ENCODE measurements at regions not wholly inside any gene's neighbourhood (a gene's known extent, or its start where the extent isn't known, plus 50 kb on each side); places are given as distances from the start of the nearest gene placed in this dataset.

DNA sequence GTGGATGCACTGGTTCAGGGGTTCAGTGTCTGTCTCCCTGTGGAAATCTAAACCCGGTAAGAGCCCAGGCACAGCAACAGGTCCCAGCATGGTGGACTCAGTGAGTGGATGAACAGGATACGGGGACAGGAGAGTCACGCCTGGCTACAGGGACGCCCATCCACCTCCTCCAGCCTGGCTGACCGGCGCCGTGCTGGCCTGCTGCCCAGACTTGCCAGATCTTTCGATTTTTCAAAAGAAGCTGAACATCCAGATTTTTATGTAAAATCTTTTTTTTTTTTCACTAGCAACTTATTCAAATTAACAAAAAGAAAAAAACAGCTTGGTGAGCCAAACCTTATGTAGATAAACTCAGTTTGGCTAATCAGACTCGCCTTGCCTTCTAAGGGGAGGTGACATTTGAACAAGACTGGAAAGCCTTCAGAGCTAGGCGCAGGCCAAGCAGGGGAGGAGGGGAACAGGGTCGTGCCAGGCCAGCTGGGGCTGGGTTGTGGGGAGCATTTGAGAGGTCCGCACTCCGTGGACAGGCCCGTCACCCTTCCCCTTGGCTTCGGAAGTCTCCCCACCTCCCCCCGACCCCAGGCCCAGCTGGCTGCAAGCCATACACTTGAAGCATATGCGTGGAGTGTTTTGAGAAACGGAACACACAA lies 87.8 kb upstream of the NCOR2 start:
- Histone ChIP-seq H3K4me3 (ENCODE audit: low read depth in 1 of 3, low read length in 3 of 3) (no peak overlapping the region), H3K27ac (ENCODE audit: low read depth in 1 of 3, low read length in 2 of 3) (peak overlapping the region in 2 of 3 donors; percentile 43 to 71), H3K9me3 (ENCODE audit: control insufficient read depth in 2 of 2, insufficient read depth in 1 of 2, low read depth in 1 of 2, low read length in 1 of 2) (peaks cover 0 to 2% of the 10 kb centered on the region in 2 donors), H3K4me1 (ENCODE audit: control insufficient read depth in 3 of 3, insufficient read depth in 2 of 3, low read depth in 1 of 3, low read length in 2 of 3) (peaks cover 0 to 9% (median 0%) of the 10 kb centered on the region in 3 donors), H3K36me3 (ENCODE audit: control insufficient read depth in 3 of 3, insufficient read depth in 2 of 3, low read depth in 1 of 3, low read length in 3 of 3) (no peaks in the 10 kb centered on the region), H3K27me3 (ENCODE audit: control insufficient read depth in 3 of 3, insufficient read depth in 3 of 3, low read length in 3 of 3) (no peaks in the 10 kb centered on the region)
- DNase-seq (no peak), FAIRE-seq (no peak)
- WGBS, 3 donors, result 46 to 61% (median 55%) methylated on average over 18 of the region's 18 CpGs

DNA sequence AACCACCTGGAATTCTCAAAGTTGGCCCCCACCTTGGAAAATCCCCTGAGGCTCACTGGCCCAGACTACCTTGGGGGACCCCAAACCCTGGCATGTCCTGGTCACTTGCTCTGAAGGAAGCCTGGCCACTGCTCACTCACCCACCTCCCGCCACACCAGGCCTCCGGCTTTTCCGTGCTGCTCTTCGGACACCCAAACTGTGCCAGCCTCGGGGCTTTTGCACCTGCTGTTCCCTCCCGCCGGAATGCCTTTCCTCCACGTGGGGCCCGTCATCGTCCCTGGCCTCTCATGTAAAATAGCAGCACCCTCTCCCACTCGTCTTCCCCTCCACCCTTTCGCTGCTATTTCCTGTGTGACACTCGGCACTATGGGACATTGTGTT lies 87.2 kb upstream of the NCOR2 start:
- H3K4me3 ChIP-seq (ENCODE audit: low read depth in 1 of 3, low read length in 3 of 3), result no peak overlapping the region
- H3K27me3 ChIP-seq (ENCODE audit: control insufficient read depth in 3 of 3, insufficient read depth in 3 of 3, low read length in 3 of 3), result no peaks in the 10 kb centered on the region
- DNase-seq, result no peak
- 61 to 76% (median 76%) methylated on average over 13 of the region's 13 CpGs for WGBS, 3 donors
- H3K36me3 ChIP-seq (ENCODE audit: control insufficient read depth in 3 of 3, insufficient read depth in 2 of 3, low read depth in 1 of 3, low read length in 3 of 3), result no peaks in the 10 kb centered on the region
- peaks cover 0 to 9% (median 0%) of the 10 kb centered on the region in 3 donors for H3K4me1 ChIP-seq (ENCODE audit: control insufficient read depth in 3 of 3, insufficient read depth in 2 of 3, low read depth in 1 of 3, low read length in 2 of 3)
- H3K9me3 ChIP-seq (ENCODE audit: control insufficient read depth in 2 of 2, insufficient read depth in 1 of 2, low read depth in 1 of 2, low read length in 1 of 2), result peaks cover 0 to 4% of the 10 kb centered on the region in 2 donors
- no peak for FAIRE-seq
- peak overlapping the region in 2 of 3 donors; percentile 43 to 71 for H3K27ac ChIP-seq (ENCODE audit: low read depth in 1 of 3, low read length in 2 of 3)

DNA sequence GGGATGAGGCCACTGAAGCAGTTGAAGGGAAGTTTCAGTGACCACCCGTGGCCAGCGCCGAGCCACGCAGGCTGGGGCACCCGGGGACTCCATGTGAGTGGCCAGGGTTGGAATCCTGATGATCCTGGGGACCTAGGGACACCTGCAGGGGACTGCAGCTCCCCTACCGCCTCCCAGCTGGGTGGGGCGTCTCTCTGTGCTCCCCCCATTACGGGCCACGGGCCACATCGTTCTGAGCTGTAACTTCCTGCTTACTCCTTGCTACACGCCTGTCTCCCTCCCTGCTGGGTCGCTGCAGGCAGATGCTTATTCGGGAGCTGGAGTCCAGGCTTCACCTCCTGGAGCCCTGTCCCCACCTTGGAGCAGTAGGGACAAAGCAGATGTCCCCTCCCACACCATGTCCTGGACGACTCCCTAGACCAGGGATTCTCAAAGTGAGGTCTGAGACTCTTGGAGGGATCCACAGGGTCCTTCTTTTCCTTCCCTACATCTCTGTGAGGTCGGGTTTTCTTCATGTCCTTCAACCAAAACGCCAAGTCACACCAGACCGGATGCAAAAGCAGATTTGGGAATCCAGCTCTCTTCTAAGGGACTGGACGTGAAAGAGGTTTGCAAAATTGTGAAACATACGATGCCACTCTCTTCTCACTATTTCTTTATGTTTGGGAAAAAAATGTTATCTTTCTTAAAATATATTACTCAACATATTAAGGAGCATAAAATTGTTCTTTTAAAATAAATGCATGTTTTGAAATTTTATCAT lies 85.9 kb upstream of the NCOR2 start:
- Histone ChIP-seq H3K4me3 (ENCODE audit: low read depth in 1 of 3, low read length in 3 of 3) (no peak overlapping the region), H3K27ac (ENCODE audit: low read depth in 1 of 3, low read length in 2 of 3) (peak overlapping the region in 1 of 3 donors; percentile 10), H3K36me3 (ENCODE audit: control insufficient read depth in 3 of 3, insufficient read depth in 2 of 3, low read depth in 1 of 3, low read length in 3 of 3) (no peaks in the 10 kb centered on the region), H3K9me3 (ENCODE audit: control insufficient read depth in 2 of 2, insufficient read depth in 1 of 2, low read depth in 1 of 2, low read length in 1 of 2) (peaks cover 0 to 17% of the 10 kb centered on the region in 2 donors), H3K4me1 (ENCODE audit: control insufficient read depth in 3 of 3, insufficient read depth in 2 of 3, low read depth in 1 of 3, low read length in 2 of 3) (peaks cover 0 to 9% (median 0%) of the 10 kb centered on the region in 3 donors), H3K27me3 (ENCODE audit: control insufficient read depth in 3 of 3, insufficient read depth in 3 of 3, low read length in 3 of 3) (no peaks in the 10 kb centered on the region)
- no peak for FAIRE-seq
- no peak for DNase-seq
- 38 to 51% (median 46%) methylated on average over 14 to 19 of the region's 19 CpGs for WGBS, 3 donors

DNA sequence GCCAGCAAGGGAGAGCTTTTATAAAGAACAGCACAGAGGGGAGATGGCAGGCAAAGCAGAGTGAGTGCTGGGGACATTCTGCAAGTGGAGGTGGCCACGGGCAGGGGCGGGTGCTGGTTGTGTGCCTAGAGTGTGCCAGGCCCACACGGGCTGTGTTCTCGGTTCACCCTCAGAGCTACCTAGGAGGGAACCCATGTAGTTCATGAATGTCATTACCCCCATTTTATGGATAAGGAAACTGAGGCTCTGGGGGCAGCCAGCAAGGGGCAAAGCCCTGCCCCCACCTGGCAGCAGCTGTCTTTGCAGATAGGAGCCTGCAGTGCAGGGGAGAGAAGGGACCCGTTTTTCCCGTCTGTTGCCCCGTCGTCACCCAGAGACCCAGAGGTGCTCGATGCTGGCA lies 85.2 kb upstream of the NCOR2 start:
- H3K4me3 ChIP-seq (ENCODE audit: low read depth in 1 of 3, low read length in 3 of 3), result no peak overlapping the region
- H3K36me3 ChIP-seq (ENCODE audit: control insufficient read depth in 3 of 3, insufficient read depth in 2 of 3, low read depth in 1 of 3, low read length in 3 of 3), result no peaks in the 10 kb centered on the region
- H3K9me3 ChIP-seq (ENCODE audit: control insufficient read depth in 2 of 2, insufficient read depth in 1 of 2, low read depth in 1 of 2, low read length in 1 of 2), result peaks cover 0 to 20% of the 10 kb centered on the region in 2 donors
- no peak overlapping the region for H3K27ac ChIP-seq (ENCODE audit: low read depth in 1 of 3, low read length in 2 of 3)
- no peak for DNase-seq
- FAIRE-seq, result no peak
- H3K27me3 ChIP-seq (ENCODE audit: control insufficient read depth in 3 of 3, insufficient read depth in 3 of 3, low read length in 3 of 3), result no peaks in the 10 kb centered on the region
- WGBS, 3 donors, result 78 to 87% (median 80%) methylated on average over 9 of the region's 9 CpGs
- peaks cover 0 to 9% (median 0%) of the 10 kb centered on the region in 3 donors for H3K4me1 ChIP-seq (ENCODE audit: control insufficient read depth in 3 of 3, insufficient read depth in 2 of 3, low read depth in 1 of 3, low read length in 2 of 3)

DNA sequence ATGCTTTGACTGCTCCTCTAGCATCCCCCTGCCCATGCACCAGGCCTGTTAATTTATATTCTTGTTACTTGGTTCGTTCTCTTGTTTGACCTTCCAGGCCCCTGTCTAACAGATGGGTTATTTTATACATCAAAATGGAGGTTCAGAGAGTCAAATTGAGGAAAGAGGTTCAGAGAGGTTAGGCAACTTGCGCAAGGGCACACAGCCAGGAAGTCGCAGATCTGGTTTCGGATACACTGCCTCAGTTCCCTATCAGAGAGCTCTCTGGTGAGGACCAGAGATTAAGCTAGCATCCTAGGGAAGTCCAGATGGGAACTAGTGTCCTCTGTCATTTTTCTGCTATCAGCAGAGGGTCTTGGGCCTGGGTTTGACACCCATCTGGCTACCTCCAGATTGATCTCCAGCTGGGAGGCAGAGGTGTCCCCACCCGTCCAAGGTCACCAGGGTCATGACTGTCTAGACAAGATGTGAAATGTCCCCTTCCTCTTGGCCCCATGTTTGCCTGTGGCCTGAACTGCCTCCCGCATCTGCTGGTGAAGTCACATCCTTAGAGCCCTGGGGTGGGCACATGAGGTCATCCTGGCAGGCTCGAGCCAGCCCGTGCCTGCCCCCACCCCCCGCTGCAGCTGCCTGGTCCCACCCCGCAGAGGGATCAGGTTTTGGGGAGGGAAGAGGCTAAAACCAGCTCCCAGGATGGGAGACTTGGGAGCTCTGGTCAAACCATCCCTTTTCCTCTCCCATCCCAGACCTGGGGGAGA lies 84.3 kb upstream of the NCOR2 start:
- 69 to 74% (median 71%) methylated on average over 10 of the region's 10 CpGs for WGBS, 3 donors
- no peak overlapping the region for H3K27ac ChIP-seq (ENCODE audit: low read depth in 1 of 3, low read length in 2 of 3)
- no peak for FAIRE-seq
- peaks cover 0 to 9% (median 0%) of the 10 kb centered on the region in 3 donors for H3K4me1 ChIP-seq (ENCODE audit: control insufficient read depth in 3 of 3, insufficient read depth in 2 of 3, low read depth in 1 of 3, low read length in 2 of 3)
- no peak for DNase-seq
- no peak overlapping the region for H3K4me3 ChIP-seq (ENCODE audit: low read depth in 1 of 3, low read length in 3 of 3)
- H3K9me3 ChIP-seq (ENCODE audit: control insufficient read depth in 2 of 2, insufficient read depth in 1 of 2, low read depth in 1 of 2, low read length in 1 of 2), result peaks cover 0 to 23% of the 10 kb centered on the region in 2 donors
- no peaks in the 10 kb centered on the region for H3K27me3 ChIP-seq (ENCODE audit: control insufficient read depth in 3 of 3, insufficient read depth in 3 of 3, low read length in 3 of 3)
- H3K36me3 ChIP-seq (ENCODE audit: control insufficient read depth in 3 of 3, insufficient read depth in 2 of 3, low read depth in 1 of 3, low read length in 3 of 3), result no peaks in the 10 kb centered on the region

DNA sequence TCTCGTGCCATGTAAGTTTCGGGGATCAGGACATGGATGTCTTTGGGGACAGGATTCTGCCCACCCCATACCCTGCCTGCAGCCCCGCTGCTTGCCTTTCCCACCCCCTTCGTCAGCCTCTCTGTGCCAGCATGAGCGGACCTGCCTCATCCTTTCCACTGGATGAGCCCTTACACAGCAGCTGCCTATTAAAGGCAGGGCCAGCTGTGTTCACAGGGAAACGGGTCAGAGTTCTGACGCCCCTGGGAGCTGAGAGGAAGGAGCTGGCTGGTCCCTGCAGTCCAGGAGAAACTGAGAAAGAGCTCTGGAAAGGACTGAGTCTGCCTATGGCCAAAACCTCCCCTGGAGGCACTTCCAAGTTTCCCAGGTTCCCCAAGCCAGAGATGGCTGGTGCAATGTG lies 83.5 kb upstream of the NCOR2 start:
- Histone ChIP-seq H3K4me1 (ENCODE audit: control insufficient read depth in 3 of 3, insufficient read depth in 2 of 3, low read depth in 1 of 3, low read length in 2 of 3) (peaks cover 0 to 6% (median 0%) of the 10 kb centered on the region in 3 donors), H3K36me3 (ENCODE audit: control insufficient read depth in 3 of 3, insufficient read depth in 2 of 3, low read depth in 1 of 3, low read length in 3 of 3) (no peaks in the 10 kb centered on the region), H3K4me3 (ENCODE audit: low read depth in 1 of 3, low read length in 3 of 3) (no peak overlapping the region), H3K9me3 (ENCODE audit: control insufficient read depth in 2 of 2, insufficient read depth in 1 of 2, low read depth in 1 of 2, low read length in 1 of 2) (peaks cover 0 to 23% of the 10 kb centered on the region in 2 donors), H3K27me3 (ENCODE audit: control insufficient read depth in 3 of 3, insufficient read depth in 3 of 3, low read length in 3 of 3) (no peaks in the 10 kb centered on the region), H3K27ac (ENCODE audit: low read depth in 1 of 3, low read length in 2 of 3) (no peak overlapping the region)
- WGBS, 3 donors, result 75 to 78% (median 76%) methylated on average over 7 of the region's 7 CpGs
- FAIRE-seq (no peak), DNase-seq (no peak)

DNA sequence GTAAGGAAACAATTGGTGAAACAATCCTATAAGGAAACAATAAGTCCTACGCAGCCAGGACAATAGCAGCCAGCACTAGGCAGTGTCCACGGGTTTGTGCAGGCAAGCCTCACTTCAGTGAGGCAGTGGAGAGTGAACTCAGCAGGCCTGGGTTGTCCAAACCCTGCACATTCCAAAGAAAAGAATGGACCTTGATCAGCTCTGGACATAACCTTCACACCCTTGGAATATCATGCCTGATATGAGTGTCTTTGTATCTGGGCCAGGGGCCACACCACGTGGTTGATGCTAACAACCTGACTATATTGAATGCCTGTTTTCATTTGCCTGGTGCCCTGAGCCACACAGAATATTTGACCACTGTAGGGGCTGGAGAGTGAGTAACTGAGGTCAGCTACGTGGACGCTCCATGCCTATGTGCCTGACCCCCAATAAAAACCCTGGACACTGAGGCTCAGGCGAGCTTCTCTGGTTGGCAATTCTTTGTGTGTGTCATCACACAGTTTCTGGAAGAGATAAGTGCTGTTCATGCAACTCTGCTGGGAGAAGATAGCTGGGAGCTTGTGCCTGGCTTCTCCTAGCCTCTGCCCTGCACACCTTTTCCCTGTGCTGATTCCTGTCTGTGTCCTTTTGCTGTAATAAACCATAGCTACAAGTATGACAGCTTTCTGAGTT lies 81.4 kb upstream of the NCOR2 start:
- Histone ChIP-seq H3K27me3 (ENCODE audit: control insufficient read depth in 3 of 3, insufficient read depth in 3 of 3, low read length in 3 of 3) (no peaks in the 10 kb centered on the region), H3K4me1 (ENCODE audit: control insufficient read depth in 3 of 3, insufficient read depth in 2 of 3, low read depth in 1 of 3, low read length in 2 of 3) (no peaks in the 10 kb centered on the region), H3K4me3 (ENCODE audit: low read depth in 1 of 3, low read length in 3 of 3) (no peak overlapping the region), H3K9me3 (ENCODE audit: control insufficient read depth in 2 of 2, insufficient read depth in 1 of 2, low read depth in 1 of 2, low read length in 1 of 2) (peaks cover 0 to 23% of the 10 kb centered on the region in 2 donors), H3K27ac (ENCODE audit: low read depth in 1 of 3, low read length in 2 of 3) (no peak overlapping the region), H3K36me3 (ENCODE audit: control insufficient read depth in 3 of 3, insufficient read depth in 2 of 3, low read depth in 1 of 3, low read length in 3 of 3) (no peaks in the 10 kb centered on the region)
- FAIRE-seq (no peak), DNase-seq (no peak)
- 70 to 78% (median 77%) methylated on average over 6 of the region's 6 CpGs for WGBS, 3 donors

DNA sequence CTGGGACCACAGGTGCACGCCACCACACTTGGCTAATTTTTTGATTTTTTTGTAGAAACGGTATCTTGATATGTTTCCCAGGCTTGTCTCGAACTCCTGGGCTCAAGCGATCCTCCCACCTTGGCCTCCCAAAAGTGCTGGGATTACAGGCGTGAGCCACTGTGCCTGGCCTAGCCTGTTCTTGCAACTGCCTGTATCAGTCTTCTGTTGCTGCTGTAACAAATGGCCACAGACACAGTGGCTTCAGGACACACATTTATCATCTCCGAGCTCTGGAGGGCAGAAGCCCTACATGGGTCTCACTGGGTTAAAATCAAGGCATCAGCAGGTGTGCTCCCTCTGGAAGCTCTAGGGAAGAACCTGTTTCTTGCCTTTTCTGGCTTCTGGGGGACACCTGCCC lies 79.9 kb upstream of the NCOR2 start:
- Histone ChIP-seq H3K36me3 (ENCODE audit: control insufficient read depth in 3 of 3, insufficient read depth in 2 of 3, low read depth in 1 of 3, low read length in 3 of 3) (no peaks in the 10 kb centered on the region), H3K9me3 (ENCODE audit: control insufficient read depth in 2 of 2, insufficient read depth in 1 of 2, low read depth in 1 of 2, low read length in 1 of 2) (peaks cover 0 to 23% of the 10 kb centered on the region in 2 donors), H3K4me3 (ENCODE audit: low read depth in 1 of 3, low read length in 3 of 3) (no peak overlapping the region), H3K27ac (ENCODE audit: low read depth in 1 of 3, low read length in 2 of 3) (no peak overlapping the region), H3K4me1 (ENCODE audit: control insufficient read depth in 3 of 3, insufficient read depth in 2 of 3, low read depth in 1 of 3, low read length in 2 of 3) (no peaks in the 10 kb centered on the region), H3K27me3 (ENCODE audit: control insufficient read depth in 3 of 3, insufficient read depth in 3 of 3, low read length in 3 of 3) (no peaks in the 10 kb centered on the region)
- 79 to 82% (median 80%) methylated on average over 6 of the region's 6 CpGs for WGBS, 3 donors
- DNase-seq (no peak), FAIRE-seq (no peak)

All from small intestine (tissue), 7 donors.